ENCODE measurements at regions not wholly inside any gene's neighbourhood (a gene's known extent, or its start where the extent isn't known, plus 50 kb on each side); places are given as distances from the start of the nearest gene placed in this dataset.

DNA sequence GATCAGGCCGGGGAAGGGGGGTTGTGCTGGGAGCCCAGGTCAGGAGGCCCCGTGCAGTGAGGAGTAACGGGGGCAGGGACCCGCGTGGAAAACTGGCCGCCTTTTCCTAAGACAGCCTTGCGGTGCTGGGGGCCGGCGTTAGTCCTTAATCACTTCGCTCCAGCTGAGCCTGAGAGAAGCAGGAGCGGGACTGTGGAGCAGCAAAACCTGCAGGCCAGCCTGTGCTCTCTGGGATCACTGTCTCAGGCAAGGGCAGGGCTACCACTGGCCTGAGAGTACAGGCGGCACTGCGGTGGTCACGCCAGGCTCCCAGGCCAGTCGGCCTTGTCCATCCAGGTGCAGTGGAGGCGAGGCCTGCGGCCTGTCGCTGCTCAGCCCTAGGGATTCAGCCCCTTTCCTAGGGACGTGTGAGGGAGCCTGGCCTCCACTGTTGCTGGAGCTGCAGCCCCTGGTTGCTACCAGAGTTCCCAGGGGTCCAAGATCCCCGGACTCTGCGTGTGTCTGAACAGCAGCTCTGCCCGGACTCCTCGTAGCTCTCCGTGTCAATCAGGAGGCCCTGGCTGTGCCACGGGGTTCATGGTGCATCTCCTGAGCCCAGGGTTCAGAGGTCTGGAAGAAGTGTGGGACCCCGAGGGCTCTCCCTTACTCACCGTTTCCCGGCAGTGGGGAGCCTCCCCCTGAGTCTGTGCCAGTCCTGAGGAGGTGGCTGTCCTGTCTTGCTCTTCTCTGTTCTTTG lies 2141.7 kb upstream of the TENM3 start:
- Histone ChIP-seq H3K9me3 (ENCODE audit: low read depth, low read length, poor library complexity, severe bottlenecking) (no peaks in the 10 kb centered on the region), H3K27me3 (replicated peaks; ENCODE audit: insufficient read depth, low read depth, low read length, poor library complexity) (no peaks in the 10 kb centered on the region), H3K27ac (ENCODE audit: low read depth, low read length, poor library complexity, severe bottlenecking) (no peak overlapping the region), H3K4me3 (ENCODE audit: low read depth, low read length, poor library complexity, severe bottlenecking) (no peak overlapping the region), H3K4me1 (ENCODE audit: insufficient read depth, low read length, poor library complexity, severe bottlenecking) (no peaks in the 10 kb centered on the region), H3K36me3 (ENCODE audit: insufficient read depth, low read length, poor library complexity, severe bottlenecking) (no peaks in the 10 kb centered on the region)
- DNase-seq (ENCODE audit: low spot score): no peak
- intact Hi-C loops (cut with micrococcal nuclease; ENCODE audit: unreplicated experiment): no loop called here
- TF ChIP-seq, protein P1, sequence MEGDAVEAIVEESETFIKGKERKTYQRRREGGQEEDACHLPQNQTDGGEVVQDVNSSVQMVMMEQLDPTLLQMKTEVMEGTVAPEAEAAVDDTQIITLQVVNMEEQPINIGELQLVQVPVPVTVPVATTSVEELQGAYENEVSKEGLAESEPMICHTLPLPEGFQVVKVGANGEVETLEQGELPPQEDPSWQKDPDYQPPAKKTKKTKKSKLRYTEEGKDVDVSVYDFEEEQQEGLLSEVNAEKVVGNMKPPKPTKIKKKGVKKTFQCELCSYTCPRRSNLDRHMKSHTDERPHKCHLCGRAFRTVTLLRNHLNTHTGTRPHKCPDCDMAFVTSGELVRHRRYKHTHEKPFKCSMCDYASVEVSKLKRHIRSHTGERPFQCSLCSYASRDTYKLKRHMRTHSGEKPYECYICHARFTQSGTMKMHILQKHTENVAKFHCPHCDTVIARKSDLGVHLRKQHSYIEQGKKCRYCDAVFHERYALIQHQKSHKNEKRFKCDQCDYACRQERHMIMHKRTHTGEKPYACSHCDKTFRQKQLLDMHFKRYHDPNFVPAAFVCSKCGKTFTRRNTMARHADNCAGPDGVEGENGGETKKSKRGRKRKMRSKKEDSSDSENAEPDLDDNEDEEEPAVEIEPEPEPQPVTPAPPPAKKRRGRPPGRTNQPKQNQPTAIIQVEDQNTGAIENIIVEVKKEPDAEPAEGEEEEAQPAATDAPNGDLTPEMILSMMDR (conservative IDR thresholded peaks at IDR 0.05; ENCODE audit: low read depth, low read length): no peak
- TF ChIP-seq EZH2 (IDR thresholded peaks at IDR 0.05; ENCODE audit: borderline replicate concordance, low read depth, low read length, poor library complexity, severe bottlenecking): no peak
- ChIA-PET CTCF (no interaction called here), POLR2A (ENCODE audit: low non-redundant PET) (no interaction called here)
- no TSS peak for BruUV-seq (replicated peaks)

DNA sequence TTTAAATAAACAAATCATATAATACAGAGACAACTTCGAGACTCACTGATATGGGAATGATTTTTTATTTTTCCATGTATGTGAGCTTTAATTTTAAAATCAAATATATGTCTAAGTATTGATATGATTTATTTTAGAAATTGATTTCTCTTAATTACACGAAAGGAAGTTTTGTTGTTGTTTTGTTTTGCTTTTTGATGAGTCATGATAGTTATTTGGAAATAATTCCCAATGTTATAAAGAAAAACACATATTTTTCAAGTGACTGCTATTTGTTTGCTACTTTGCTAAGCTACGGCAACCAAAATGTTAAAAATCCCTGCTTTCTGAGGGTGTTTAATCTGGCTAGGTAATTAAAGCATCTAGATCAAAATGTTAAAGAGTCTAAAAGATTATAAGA lies 2139.4 kb upstream of the TENM3 start:
- ChIA-PET POLR2A (ENCODE audit: low non-redundant PET) (no interaction called here), CTCF (no interaction called here)
- H3K36me3 ChIP-seq (ENCODE audit: insufficient read depth, low read length, poor library complexity, severe bottlenecking): no peaks in the 10 kb centered on the region
- no peak overlapping the region for H3K27ac ChIP-seq (ENCODE audit: low read depth, low read length, poor library complexity, severe bottlenecking)
- BruUV-seq (replicated peaks): no TSS peak
- no peaks in the 10 kb centered on the region for H3K27me3 ChIP-seq (replicated peaks; ENCODE audit: insufficient read depth, low read depth, low read length, poor library complexity)
- intact Hi-C loops (cut with micrococcal nuclease; ENCODE audit: unreplicated experiment): no loop called here
- H3K4me1 ChIP-seq (ENCODE audit: insufficient read depth, low read length, poor library complexity, severe bottlenecking): no peaks in the 10 kb centered on the region
- no peak for DNase-seq (ENCODE audit: low spot score)
- no peak overlapping the region for H3K4me3 ChIP-seq (ENCODE audit: low read depth, low read length, poor library complexity, severe bottlenecking)
- TF ChIP-seq EZH2 (IDR thresholded peaks at IDR 0.05; ENCODE audit: borderline replicate concordance, low read depth, low read length, poor library complexity, severe bottlenecking): no peak
- TF ChIP-seq, protein P1 (conservative IDR thresholded peaks at IDR 0.05; ENCODE audit: low read depth, low read length): no peak
- H3K9me3 ChIP-seq (ENCODE audit: low read depth, low read length, poor library complexity, severe bottlenecking): no peaks in the 10 kb centered on the region

DNA sequence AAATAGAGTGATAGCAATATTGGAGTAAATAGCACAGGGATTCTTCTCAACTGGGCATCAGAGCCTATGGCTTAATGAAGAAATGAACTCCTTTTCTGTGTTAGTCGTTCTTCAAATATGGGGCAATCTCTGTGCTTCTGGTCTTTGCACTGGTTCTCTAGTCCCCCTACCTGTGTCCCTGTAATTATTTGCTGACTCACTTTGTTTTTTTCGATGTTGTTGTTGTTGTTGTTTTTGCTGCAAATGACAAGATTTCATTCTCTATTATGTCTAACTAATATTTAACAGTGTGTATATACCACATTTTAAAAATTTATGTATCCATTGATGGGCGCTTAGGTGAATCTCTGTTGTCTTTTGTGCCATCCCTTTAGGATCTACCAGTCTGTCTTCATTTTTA lies 2137.8 kb upstream of the TENM3 start:
- Histone ChIP-seq H3K36me3 (ENCODE audit: insufficient read depth, low read length, poor library complexity, severe bottlenecking) (no peaks in the 10 kb centered on the region), H3K27me3 (replicated peaks; ENCODE audit: insufficient read depth, low read depth, low read length, poor library complexity) (no peaks in the 10 kb centered on the region), H3K4me3 (ENCODE audit: low read depth, low read length, poor library complexity, severe bottlenecking) (no peak overlapping the region), H3K4me1 (ENCODE audit: insufficient read depth, low read length, poor library complexity, severe bottlenecking) (no peaks in the 10 kb centered on the region), H3K9me3 (ENCODE audit: low read depth, low read length, poor library complexity, severe bottlenecking) (no peaks in the 10 kb centered on the region), H3K27ac (ENCODE audit: low read depth, low read length, poor library complexity, severe bottlenecking) (no peak overlapping the region)
- no TSS peak for BruUV-seq (replicated peaks)
- TF ChIP-seq, protein P1 (conservative IDR thresholded peaks at IDR 0.05; ENCODE audit: low read depth, low read length): no peak
- TF ChIP-seq EZH2 (IDR thresholded peaks at IDR 0.05; ENCODE audit: borderline replicate concordance, low read depth, low read length, poor library complexity, severe bottlenecking): no peak
- no peak for DNase-seq (ENCODE audit: low spot score)
- POLR2A ChIA-PET (ENCODE audit: low non-redundant PET): no interaction called here
- CTCF ChIA-PET: no interaction called here
- intact Hi-C loops (cut with micrococcal nuclease; ENCODE audit: unreplicated experiment): no loop called here
